ENCODE measurements at regions not wholly inside any gene's neighbourhood (a gene's known extent, or its start where the extent isn't known, plus 50 kb on each side); places are given as distances from the start of the nearest gene placed in this dataset.

DNA sequence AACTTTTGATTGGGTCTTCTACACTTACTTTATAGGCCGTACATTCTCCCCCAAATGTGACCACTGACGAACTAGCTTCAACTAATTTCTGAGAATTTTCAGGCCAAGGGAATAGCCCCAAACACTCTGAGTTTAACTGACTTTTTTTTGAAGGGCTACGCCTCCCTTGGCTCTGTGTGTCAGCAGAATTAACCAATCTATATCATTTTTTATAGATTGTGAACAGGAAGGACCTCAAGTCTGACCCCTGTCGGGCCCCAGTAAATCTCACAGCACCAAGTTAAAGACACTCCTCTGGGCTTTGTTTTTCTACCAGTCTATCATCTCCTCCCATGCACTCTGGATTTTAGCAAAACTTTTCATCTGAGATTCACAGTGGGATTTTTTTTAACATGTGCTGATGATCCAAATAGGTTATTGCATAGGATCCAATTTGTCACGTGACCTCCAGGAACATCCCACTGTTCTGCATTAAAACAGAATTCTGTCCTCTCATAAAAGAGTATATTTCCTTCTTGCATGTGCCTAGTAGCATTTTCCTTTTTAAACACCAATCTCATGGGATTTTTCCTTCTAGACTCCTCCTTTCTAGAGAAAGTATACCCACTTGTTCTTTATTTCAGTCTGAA, 307.1 kb downstream of the OSR1 start:
- TF ChIP-seq, protein P1, sequence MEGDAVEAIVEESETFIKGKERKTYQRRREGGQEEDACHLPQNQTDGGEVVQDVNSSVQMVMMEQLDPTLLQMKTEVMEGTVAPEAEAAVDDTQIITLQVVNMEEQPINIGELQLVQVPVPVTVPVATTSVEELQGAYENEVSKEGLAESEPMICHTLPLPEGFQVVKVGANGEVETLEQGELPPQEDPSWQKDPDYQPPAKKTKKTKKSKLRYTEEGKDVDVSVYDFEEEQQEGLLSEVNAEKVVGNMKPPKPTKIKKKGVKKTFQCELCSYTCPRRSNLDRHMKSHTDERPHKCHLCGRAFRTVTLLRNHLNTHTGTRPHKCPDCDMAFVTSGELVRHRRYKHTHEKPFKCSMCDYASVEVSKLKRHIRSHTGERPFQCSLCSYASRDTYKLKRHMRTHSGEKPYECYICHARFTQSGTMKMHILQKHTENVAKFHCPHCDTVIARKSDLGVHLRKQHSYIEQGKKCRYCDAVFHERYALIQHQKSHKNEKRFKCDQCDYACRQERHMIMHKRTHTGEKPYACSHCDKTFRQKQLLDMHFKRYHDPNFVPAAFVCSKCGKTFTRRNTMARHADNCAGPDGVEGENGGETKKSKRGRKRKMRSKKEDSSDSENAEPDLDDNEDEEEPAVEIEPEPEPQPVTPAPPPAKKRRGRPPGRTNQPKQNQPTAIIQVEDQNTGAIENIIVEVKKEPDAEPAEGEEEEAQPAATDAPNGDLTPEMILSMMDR (IDR thresholded peaks at IDR 0.05) = no peak
- TF ChIP-seq POLR2AphosphoS5 (IDR thresholded peaks at IDR 0.05) = no peak

All from upper lobe of left lung (tissue), 4 donors.